ENCODE measurements at regions not wholly inside any gene's neighbourhood (a gene's known extent, or its start where the extent isn't known, plus 50 kb on each side); places are given as distances from the start of the nearest gene placed in this dataset.

DNA sequence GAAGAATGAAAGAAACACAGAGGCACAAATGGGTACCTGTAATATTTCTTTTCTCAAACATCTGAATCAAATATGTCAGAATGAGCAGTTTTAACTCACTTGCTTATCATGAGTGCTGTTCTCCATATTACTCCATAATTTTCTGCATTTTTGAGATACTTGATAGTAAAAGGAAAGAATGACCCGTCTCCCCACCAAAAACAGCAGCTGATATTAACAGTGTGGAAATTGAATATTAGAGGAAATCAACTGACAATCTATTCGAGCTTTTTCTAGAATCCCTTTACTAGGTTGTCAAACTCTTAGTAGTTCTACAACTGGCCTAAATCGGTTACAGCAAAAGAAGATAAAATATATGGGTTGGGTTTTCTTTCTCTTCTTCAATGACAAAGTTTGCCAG is 49.9 kb upstream of the HELT start:
- peak; percentile 26 for DNase-seq (ENCODE audit: low spot score)

Measured in NAMALWA (cell line).